ENCODE measurements at regions not wholly inside any gene's neighbourhood (a gene's known extent, or its start where the extent isn't known, plus 50 kb on each side); places are given as distances from the start of the nearest gene placed in this dataset.

DNA sequence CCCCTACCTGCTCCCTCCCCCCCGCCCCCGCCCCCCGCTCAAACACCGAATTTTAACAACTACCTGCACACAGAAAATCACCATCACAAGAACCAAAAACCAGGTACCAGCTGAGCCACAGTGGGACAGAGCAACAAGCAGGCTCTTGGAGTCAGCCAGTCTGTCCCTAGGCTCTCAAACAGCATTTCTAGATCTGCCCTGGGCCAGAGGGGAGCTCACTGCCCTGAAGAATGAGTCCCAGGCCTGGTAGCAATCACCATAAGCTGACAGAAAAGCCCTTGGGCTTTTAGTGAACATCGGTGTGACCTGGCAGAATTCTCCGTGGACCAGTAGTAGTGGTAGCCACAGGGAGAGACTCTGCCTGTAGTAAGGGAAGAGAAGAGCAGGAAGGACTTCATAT, 58.3 kb downstream of the C11orf87 start:
- no peaks in the 10 kb centered on the region for H3K27me3 ChIP-seq
- TF ChIP-seq EP300 (IDR thresholded peaks at IDR 0.05) (no peak), POLR2A (IDR thresholded peaks at IDR 0.05) (no peak), POLR2AphosphoS5 (IDR thresholded peaks at IDR 0.05) (no peak)
- TF ChIP-seq, protein P1, sequence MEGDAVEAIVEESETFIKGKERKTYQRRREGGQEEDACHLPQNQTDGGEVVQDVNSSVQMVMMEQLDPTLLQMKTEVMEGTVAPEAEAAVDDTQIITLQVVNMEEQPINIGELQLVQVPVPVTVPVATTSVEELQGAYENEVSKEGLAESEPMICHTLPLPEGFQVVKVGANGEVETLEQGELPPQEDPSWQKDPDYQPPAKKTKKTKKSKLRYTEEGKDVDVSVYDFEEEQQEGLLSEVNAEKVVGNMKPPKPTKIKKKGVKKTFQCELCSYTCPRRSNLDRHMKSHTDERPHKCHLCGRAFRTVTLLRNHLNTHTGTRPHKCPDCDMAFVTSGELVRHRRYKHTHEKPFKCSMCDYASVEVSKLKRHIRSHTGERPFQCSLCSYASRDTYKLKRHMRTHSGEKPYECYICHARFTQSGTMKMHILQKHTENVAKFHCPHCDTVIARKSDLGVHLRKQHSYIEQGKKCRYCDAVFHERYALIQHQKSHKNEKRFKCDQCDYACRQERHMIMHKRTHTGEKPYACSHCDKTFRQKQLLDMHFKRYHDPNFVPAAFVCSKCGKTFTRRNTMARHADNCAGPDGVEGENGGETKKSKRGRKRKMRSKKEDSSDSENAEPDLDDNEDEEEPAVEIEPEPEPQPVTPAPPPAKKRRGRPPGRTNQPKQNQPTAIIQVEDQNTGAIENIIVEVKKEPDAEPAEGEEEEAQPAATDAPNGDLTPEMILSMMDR (IDR thresholded peaks at IDR 0.05), result no peak
- H3K4me1 ChIP-seq, result no peaks in the 10 kb centered on the region
- intact Hi-C loops (cut with DNase I), result no loop called here
- H3K9me3 ChIP-seq, result no peaks in the 10 kb centered on the region
- no peaks in the 10 kb centered on the region for H3K36me3 ChIP-seq
- 57 to 82% methylated on average over 6 of the region's 6 CpGs for WGBS, 2 donors
- DNase-seq, result no peak
- no peak overlapping the region for H3K4me3 ChIP-seq
- H3K27ac ChIP-seq, result no peak overlapping the region

DNA sequence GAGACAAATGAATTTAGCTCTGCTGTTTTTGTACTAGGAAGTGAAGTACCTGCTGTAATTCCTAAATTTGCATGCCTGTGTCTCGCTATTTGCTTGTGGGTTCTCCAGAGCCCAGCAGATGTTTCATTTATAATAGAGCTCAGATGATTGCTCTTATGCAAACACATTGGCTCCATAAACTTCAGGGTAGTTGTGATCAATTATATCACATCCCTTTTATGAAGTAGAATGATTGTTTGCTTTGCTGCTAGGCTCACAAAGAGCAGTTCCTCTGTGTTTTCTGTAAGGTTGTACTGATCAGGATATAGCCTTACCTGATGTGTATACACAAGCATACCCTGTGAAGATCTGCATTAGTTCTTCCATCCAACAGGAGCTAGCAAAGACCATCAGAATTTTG, 64.1 kb downstream of the C11orf87 start:
- 9 to 45% methylated on average over 1 of the region's 1 CpG for WGBS, 2 donors
- Histone ChIP-seq H3K9me3 (no peaks in the 10 kb centered on the region), H3K4me3 (no peak overlapping the region), H3K36me3 (no peaks in the 10 kb centered on the region), H3K4me1 (no peaks in the 10 kb centered on the region), H3K27ac (no peak overlapping the region), H3K27me3 (no peaks in the 10 kb centered on the region)
- DNase-seq, result no peak
- TF ChIP-seq, protein P1 (IDR thresholded peaks at IDR 0.05), result no peak
- intact Hi-C loops (cut with DNase I), result no loop called here

DNA sequence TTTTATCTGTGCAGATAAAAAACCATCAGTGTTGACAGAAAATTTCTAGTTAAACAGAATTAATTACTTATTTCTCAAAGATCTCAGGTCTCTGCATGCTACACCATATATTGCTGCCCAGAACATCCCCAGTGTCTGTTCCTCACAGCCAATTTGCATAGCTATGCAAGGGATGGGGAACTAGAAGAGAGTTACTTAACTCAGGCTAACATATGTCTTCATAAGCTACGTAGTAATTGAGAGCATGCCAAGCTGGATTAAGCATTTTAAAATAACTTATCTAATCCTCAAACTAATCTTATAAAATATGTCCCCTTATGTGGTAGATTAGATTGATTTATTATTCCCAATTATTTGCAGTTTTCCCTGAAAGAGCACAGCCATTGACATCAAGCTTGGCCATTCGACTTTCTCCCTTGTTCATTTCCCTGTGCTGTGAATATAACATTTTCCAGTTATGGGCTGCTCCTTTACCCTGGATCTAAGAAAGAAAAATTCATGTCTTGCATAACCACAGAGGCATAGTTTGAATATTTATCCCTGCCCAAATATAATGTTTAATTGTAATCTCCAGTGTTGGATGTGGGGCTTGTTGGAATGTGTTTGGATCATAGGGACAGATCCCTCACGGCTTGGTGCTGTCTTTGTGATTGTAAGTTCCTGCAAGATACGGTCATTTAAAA, 69.1 kb downstream of the C11orf87 start:
- intact Hi-C loops (cut with DNase I), result no loop called here
- Histone ChIP-seq H3K4me3 (no peak overlapping the region), H3K27ac (no peak overlapping the region), H3K9me3 (no peaks in the 10 kb centered on the region), H3K36me3 (no peaks in the 10 kb centered on the region), H3K4me1 (no peaks in the 10 kb centered on the region), H3K27me3 (no peaks in the 10 kb centered on the region)
- DNase-seq, result no peak
- 72 to 78% methylated on average over 4 of the region's 4 CpGs for WGBS, 2 donors
- TF ChIP-seq, protein P1 (IDR thresholded peaks at IDR 0.05), result no peak
- no peak for TF ChIP-seq EP300 (IDR thresholded peaks at IDR 0.05)
- TF ChIP-seq POLR2AphosphoS5 (IDR thresholded peaks at IDR 0.05), result no peak
- no peak for TF ChIP-seq POLR2A (IDR thresholded peaks at IDR 0.05)

DNA sequence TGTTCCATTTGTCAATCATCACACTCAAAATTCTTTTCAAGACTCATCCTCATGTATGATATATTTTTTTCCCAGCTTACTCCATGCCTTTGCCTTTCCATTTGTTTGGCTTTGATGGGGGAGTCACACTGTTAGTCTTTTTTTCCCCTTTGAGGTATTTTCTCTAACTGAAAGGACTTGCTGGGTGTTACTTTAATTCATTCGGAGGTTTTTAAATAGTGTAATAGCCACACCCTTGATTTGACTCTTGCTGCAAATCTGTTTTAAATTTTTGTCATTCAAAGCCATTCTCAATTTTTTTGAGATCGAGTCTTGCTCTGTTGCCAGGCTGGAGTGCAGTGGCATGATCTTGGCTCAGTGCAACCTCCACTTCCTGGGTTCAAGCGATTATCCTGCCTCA, 84.1 kb downstream of the C11orf87 start:
- Histone ChIP-seq H3K4me1 (no peaks in the 10 kb centered on the region), H3K27ac (no peak overlapping the region), H3K27me3 (no peaks in the 10 kb centered on the region), H3K4me3 (no peak overlapping the region), H3K36me3 (no peaks in the 10 kb centered on the region), H3K9me3 (no peaks in the 10 kb centered on the region)
- WGBS, 2 donors, result 87% methylated on average over 3 of the region's 3 CpGs
- intact Hi-C loops (cut with DNase I), result no loop called here
- TF ChIP-seq POLR2AphosphoS5 (IDR thresholded peaks at IDR 0.05) (no peak), POLR2A (IDR thresholded peaks at IDR 0.05) (no peak), EP300 (IDR thresholded peaks at IDR 0.05) (no peak)
- TF ChIP-seq, protein P1 (IDR thresholded peaks at IDR 0.05), result no peak
- no peak for DNase-seq

DNA sequence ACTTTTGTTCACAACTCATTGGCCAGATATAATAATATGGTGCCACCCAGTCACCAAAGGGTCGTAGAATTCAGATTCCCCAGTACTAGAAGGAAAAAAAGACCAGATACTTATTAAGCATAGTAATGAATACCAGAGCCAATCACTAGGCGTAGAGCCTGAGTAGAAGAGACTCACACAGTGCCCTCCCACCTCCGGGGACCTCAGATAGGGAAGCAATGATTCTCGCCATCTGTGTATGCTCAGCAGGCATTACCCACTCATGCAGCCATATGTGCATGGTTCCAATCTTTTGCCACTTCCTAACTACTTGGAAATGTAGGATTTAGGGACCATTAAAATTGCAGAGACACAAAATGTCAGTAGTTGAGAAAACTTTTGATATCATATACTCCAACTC, 85.3 kb downstream of the C11orf87 start:
- TF ChIP-seq POLR2AphosphoS5 (IDR thresholded peaks at IDR 0.05), result no peak

More for the DNA sequence above, 85.3 kb downstream of the C11orf87 start:
- H3K9me3 ChIP-seq, result no peaks in the 10 kb centered on the region
- intact Hi-C loops (cut with DNase I), result no loop called here
- no peak for DNase-seq
- H3K27me3 ChIP-seq, result no peaks in the 10 kb centered on the region
- H3K4me3 ChIP-seq, result no peak overlapping the region
- H3K36me3 ChIP-seq, result no peaks in the 10 kb centered on the region
- no peaks in the 10 kb centered on the region for H3K4me1 ChIP-seq
- H3K27ac ChIP-seq, result no peak overlapping the region
- WGBS, 2 donors, result 84% methylated on average over 4 of the region's 4 CpGs
